DND-41 (cell line): ENCODE measurements at regions not wholly inside any gene's neighbourhood (a gene's known extent, or its start where the extent isn't known, plus 50 kb on each side); places are given as distances from the start of the nearest gene placed in this dataset.
"Not testable (repeated sequence)": the region's sequence is repeated elsewhere in the genome, so short reads cannot be mapped to it uniquely, and the experiment has no call there.

Experiments used
- ATAC-seq: fragments of 200-7000 bp; cut with Tn5 transposase; 3 replicates; pipeline ENCODE4 v1.9.1; 2021; ENCODE audit warnings: low read depth; ENCODE audit not compliant: insufficient read depth
- DNase-seq: peaks from one replicate; pipeline ENCODE4 v3.0.0-alpha.2; 2020
- H2AFZ ChIP-seq: 2 replicates; pipeline ENCODE4 v1.6.0; 2012; ENCODE audit warnings: low read depth, low read length
- H3K27ac ChIP-seq: 2 replicates; pipeline ENCODE4 v1.5.1; 2012; ENCODE audit warnings: low read length, inconsistent platforms
- H3K27me3 ChIP-seq: fragments of 200-600 bp; sonication (generic); 2 replicates; pipeline ENCODE4 v1.6.0; 2012; ENCODE audit warnings: low read length, mild to moderate bottlenecking, inconsistent platforms; ENCODE audit not compliant: insufficient read depth, poor library complexity
- H3K36me3 ChIP-seq: 2 replicates; pipeline ENCODE4 v1.5.1; 2012; ENCODE audit warnings: low read length, inconsistent platforms; ENCODE audit not compliant: insufficient read depth
- H3K4me1 ChIP-seq: 2 replicates; pipeline ENCODE4 v1.5.1; 2012; ENCODE audit warnings: mild to moderate bottlenecking, low read length; ENCODE audit not compliant: insufficient read depth
- H3K4me2 ChIP-seq: 2 replicates; pipeline ENCODE4 v1.6.0; 2012; ENCODE audit warnings: mild to moderate bottlenecking, moderate library complexity, low read length, inconsistent platforms; ENCODE audit not compliant: insufficient read depth
- H3K4me3 ChIP-seq, 2 experiments: fragments of 200-600 bp in 1 of 2; shearing (Covaris generic) in 1 of 2; 2 replicates each; pipeline ENCODE4 v1.5.1; 2012 to 2016; ENCODE audit warnings: inconsistent platforms in 2 of 2, low read length in 2 of 2, mild to moderate bottlenecking in 2 of 2, low read depth in 1 of 2, moderate library complexity in 1 of 2
- H3K79me2 ChIP-seq: 2 replicates; pipeline ENCODE4 v1.6.0; 2012; ENCODE audit warnings: low read length, inconsistent platforms; ENCODE audit not compliant: insufficient read depth
- H3K9ac ChIP-seq: 2 replicates; pipeline ENCODE4 v1.6.0; 2012; ENCODE audit warnings: low read depth, mild to moderate bottlenecking, inconsistent platforms, low read length, moderate library complexity
- H3K9me3 ChIP-seq: 2 replicates; pipeline ENCODE4 v1.5.1; 2012; ENCODE audit warnings: low read length, moderate library complexity, mild to moderate bottlenecking, inconsistent platforms; ENCODE audit not compliant: insufficient read depth, severe bottlenecking
- H4K20me1 ChIP-seq: 2 replicates; pipeline ENCODE4 v1.6.0; 2012; ENCODE audit warnings: low read length; ENCODE audit not compliant: insufficient read depth
- EZH2 ChIP-seq: IDR thresholded peaks from 3 replicates; pipeline ENCODE4 v1.6.1; 2012; ENCODE audit warnings: borderline replicate concordance, low read depth, mild to moderate bottlenecking, moderate library complexity, low read length, inconsistent platforms; ENCODE audit not compliant: severe bottlenecking
- TF ChIP-seq, protein P1 (sequence below): IDR thresholded peaks from 2 replicates; pipeline ENCODE4 v1.5.1; 2012; ENCODE audit warnings: borderline replicate concordance, low read length, moderate library complexity, mild to moderate bottlenecking; ENCODE audit not compliant: poor library complexity, severe bottlenecking; ENCODE audit errors: extremely low read depth

DNA sequence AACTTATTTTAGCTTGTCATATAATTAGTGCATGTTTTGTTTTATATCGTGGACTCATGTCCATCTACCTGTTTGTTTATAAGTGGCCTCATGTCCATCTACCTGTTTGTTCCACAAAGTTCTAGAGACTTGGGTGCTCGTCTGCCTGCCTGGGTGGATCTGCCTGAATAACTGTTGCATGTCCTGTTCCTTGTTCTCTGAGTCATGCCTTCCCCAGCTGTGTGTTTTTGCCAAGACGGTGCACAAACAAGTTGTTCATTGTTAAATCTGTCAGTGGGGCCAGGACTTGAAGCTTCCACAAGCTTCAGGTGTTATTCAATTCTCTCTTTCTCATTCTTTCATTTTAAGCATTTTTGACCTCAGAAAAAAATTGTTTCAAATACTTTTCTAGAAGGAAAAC is 358.0 kb upstream of the CITED2 start:
- Histone ChIP-seq H3K4me2 (no peak overlapping the region), H3K27me3 (no peaks in the 10 kb centered on the region), H3K4me1 (no peaks in the 10 kb centered on the region), H3K79me2 (no peaks in the 10 kb centered on the region), H3K4me3 (no peak overlapping the region), H3K36me3 (no peaks in the 10 kb centered on the region), H2AFZ (no peak overlapping the region), H3K27ac (no peak overlapping the region), H3K9me3 (no peaks in the 10 kb centered on the region), H3K9ac (no peak overlapping the region), H4K20me1 (no peaks in the 10 kb centered on the region)
- DNase-seq (no peak), ATAC-seq (no peak)
- TF ChIP-seq EZH2: no peak
- TF ChIP-seq, protein P1, sequence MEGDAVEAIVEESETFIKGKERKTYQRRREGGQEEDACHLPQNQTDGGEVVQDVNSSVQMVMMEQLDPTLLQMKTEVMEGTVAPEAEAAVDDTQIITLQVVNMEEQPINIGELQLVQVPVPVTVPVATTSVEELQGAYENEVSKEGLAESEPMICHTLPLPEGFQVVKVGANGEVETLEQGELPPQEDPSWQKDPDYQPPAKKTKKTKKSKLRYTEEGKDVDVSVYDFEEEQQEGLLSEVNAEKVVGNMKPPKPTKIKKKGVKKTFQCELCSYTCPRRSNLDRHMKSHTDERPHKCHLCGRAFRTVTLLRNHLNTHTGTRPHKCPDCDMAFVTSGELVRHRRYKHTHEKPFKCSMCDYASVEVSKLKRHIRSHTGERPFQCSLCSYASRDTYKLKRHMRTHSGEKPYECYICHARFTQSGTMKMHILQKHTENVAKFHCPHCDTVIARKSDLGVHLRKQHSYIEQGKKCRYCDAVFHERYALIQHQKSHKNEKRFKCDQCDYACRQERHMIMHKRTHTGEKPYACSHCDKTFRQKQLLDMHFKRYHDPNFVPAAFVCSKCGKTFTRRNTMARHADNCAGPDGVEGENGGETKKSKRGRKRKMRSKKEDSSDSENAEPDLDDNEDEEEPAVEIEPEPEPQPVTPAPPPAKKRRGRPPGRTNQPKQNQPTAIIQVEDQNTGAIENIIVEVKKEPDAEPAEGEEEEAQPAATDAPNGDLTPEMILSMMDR: no peak

DNA sequence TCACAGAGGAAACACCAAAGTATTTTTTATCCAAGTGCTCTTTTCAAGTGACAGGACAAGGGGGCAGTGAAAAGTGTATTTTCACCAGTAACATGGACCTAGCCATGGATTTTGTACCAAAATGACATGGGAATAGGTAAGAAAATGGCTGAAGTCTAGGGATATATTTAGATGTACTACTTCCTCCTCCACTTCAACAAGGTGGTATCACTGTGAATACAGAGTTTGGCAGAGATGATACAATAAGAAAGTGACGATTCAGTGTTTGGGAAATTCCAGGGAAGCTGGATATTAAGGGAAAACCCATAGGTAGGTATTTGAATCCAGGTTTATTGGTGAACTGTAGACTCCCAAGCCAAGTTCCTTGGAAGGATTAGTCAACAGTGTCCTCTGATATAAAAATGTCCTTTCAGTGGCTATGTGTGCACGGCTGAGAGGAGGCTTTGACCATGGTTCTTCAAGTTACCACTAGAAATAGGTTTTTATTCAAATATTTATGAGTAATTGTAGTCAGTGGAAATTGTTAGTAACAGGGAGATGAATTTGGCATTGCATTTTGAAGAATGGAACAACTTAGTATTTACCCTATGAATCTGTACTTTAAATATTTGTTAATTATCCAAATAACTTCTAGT is 356.0 kb upstream of the CITED2 start:
- DNase-seq (no peak), ATAC-seq (no peak)
- no peaks in the 10 kb centered on the region for H3K79me2 ChIP-seq
- H2AFZ ChIP-seq: no peak overlapping the region
- H3K4me1 ChIP-seq: no peaks in the 10 kb centered on the region
- H3K4me3 ChIP-seq: no peak overlapping the region
- no peaks in the 10 kb centered on the region for H3K36me3 ChIP-seq
- no peaks in the 10 kb centered on the region for H4K20me1 ChIP-seq
- TF ChIP-seq EZH2: no peak
- TF ChIP-seq, protein P1: no peak
- no peak overlapping the region for H3K27ac ChIP-seq
- no peaks in the 10 kb centered on the region for H3K9me3 ChIP-seq
- H3K27me3 ChIP-seq: no peaks in the 10 kb centered on the region
- H3K4me2 ChIP-seq: no peak overlapping the region
- no peak overlapping the region for H3K9ac ChIP-seq

DNA sequence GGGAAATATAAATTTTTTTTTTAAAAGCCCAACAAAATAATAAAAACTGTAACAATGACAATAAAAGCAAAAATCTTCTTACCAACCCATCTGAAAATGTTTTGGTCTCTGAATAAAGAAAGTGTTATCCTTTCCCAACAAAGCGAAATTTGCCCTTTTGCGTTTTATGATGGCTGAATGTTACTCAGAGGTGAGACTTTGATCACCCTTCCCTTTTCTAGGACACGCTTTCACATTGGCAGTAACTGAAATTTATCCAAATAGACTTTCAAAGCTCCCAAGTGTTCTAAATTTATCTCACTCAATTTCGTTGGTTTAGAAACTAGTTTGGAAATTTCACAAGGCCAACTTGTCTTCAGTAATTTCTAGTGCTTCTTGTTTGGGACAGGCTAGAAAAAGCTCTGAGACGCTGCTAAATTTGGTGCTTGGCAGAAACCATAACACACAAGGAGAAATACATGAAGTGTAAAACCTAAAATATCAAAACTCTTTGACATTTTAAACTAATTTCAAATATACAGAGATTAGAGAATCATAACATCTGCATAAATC is 354.5 kb upstream of the CITED2 start:
- H3K9ac ChIP-seq: no peak overlapping the region
- no peak for DNase-seq
- no peaks in the 10 kb centered on the region for H4K20me1 ChIP-seq
- H2AFZ ChIP-seq: no peak overlapping the region
- no peak overlapping the region for H3K27ac ChIP-seq
- no peak overlapping the region for H3K4me2 ChIP-seq
- TF ChIP-seq EZH2: no peak
- TF ChIP-seq, protein P1: no peak
- no peaks in the 10 kb centered on the region for H3K9me3 ChIP-seq
- H3K4me1 ChIP-seq: no peaks in the 10 kb centered on the region
- no peak overlapping the region for H3K4me3 ChIP-seq
- H3K27me3 ChIP-seq: no peaks in the 10 kb centered on the region
- H3K79me2 ChIP-seq: no peaks in the 10 kb centered on the region
- no peaks in the 10 kb centered on the region for H3K36me3 ChIP-seq
- no peak for ATAC-seq

DNA sequence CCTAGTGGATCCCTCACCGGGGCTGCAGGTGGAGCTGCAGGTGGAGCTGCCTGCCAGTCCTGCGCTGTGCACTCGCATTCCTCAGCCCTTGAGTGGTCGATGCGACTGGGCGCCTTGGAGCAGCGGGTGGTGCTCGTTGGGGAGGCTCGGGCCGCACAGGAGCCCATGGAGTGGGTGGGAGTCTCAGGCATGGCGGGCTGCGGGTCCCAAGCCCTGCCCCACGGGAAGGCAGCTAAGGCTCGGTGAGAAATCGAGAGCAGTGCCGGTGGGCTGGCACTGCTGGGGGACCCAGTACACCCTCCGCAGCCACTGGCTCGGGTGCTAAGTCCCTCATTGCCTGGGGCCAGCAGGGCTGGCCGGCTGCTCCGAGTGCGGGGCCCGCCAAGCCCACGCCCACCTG is 351.8 kb upstream of the CITED2 start:
- H2AFZ ChIP-seq, H3K36me3 ChIP-seq, H3K79me2 ChIP-seq, H3K4me1 ChIP-seq, DNase-seq, H3K9ac ChIP-seq, H3K27me3 ChIP-seq, H3K9me3 ChIP-seq, H3K4me3 ChIP-seq, H4K20me1 ChIP-seq, H3K4me2 ChIP-seq, H3K27ac ChIP-seq, ATAC-seq: not testable (repeated sequence)
